ENCODE measurements at regions not wholly inside any gene's neighbourhood (a gene's known extent, or its start where the extent isn't known, plus 50 kb on each side); places are given as distances from the start of the nearest gene placed in this dataset.
"Not testable (repeated sequence)": the region's sequence is repeated elsewhere in the genome, so short reads cannot be mapped to it uniquely, and the experiment has no call there.

- no peak for DNase-seq
These were observed 407.1 kb upstream of the MGMT start for GRCh38 chr10:129059977-129060376.

GRCh38 chr10:129063212-129063611 lies 403.8 kb upstream of the MGMT start:
- DNase-seq = no peak

- DNase-seq = no peak
These were observed 403.2 kb upstream of the MGMT start for GRCh38 chr10:129063877-129064276.

GRCh38 chr10:129066529-129066928 lies 400.5 kb upstream of the MGMT start:
- not testable (repeated sequence) for DNase-seq

GRCh38 chr10:129071411-129071810 lies 395.6 kb upstream of the MGMT start:
- DNase-seq = not testable (repeated sequence)

- no peak for DNase-seq
These were observed 392.1 kb upstream of the MGMT start for GRCh38 chr10:129074939-129075338.

GRCh38 chr10:129075508-129075907 lies 391.5 kb upstream of the MGMT start:
- DNase-seq = no peak

GRCh38 chr10:129075927-129076326 lies 391.1 kb upstream of the MGMT start:
- DNase-seq = no peak

GRCh38 chr10:129078346-129078745 lies 388.7 kb upstream of the MGMT start:
- DNase-seq = no peak

- DNase-seq = no peak
These were observed 388.3 kb upstream of the MGMT start for GRCh38 chr10:129078746-129079145.

GRCh38 chr10:129079705-129080104 lies 387.3 kb upstream of the MGMT start:
- no peak for DNase-seq

GRCh38 chr10:129085811-129086210 lies 381.2 kb upstream of the MGMT start:
- no peak for DNase-seq

GRCh38 chr10:129089341-129089740 lies 377.7 kb upstream of the MGMT start:
- DNase-seq = no peak

- no peak for DNase-seq
These were observed 376.9 kb upstream of the MGMT start for GRCh38 chr10:129090165-129090564.

GRCh38 chr10:129090618-129091366 lies 376.2 kb upstream of the MGMT start:
- DNase-seq = no peak

GRCh38 chr10:129093641-129094040 lies 373.4 kb upstream of the MGMT start:
- DNase-seq = no peak

GRCh38 chr10:129094233-129094632 lies 372.8 kb upstream of the MGMT start:
- DNase-seq = no peak

- DNase-seq = no peak
These were observed 372.2 kb upstream of the MGMT start for GRCh38 chr10:129094861-129095260.

- no peak for DNase-seq
These were observed 371.4 kb upstream of the MGMT start for GRCh38 chr10:129095680-129096064.

- no peak for DNase-seq
These were observed 370.7 kb upstream of the MGMT start for GRCh38 chr10:129096065-129096984.

- DNase-seq = no peak
These were observed 369.2 kb upstream of the MGMT start for GRCh38 chr10:129097776-129098330.

- no peak for DNase-seq
These were observed 368.5 kb upstream of the MGMT start for GRCh38 chr10:129098517-129098916.

- DNase-seq = no peak
These were observed 367.6 kb upstream of the MGMT start for GRCh38 chr10:129099486-129099885.

GRCh38 chr10:129099992-129100391 lies 367.0 kb upstream of the MGMT start:
- DNase-seq = no peak
